ENCODE measurements at regions not wholly inside any gene's neighbourhood (a gene's known extent, or its start where the extent isn't known, plus 50 kb on each side); places are given as distances from the start of the nearest gene placed in this dataset.
"Not testable (repeated sequence)": the region's sequence is repeated elsewhere in the genome, so short reads cannot be mapped to it uniquely, and the experiment has no call there.

DNA sequence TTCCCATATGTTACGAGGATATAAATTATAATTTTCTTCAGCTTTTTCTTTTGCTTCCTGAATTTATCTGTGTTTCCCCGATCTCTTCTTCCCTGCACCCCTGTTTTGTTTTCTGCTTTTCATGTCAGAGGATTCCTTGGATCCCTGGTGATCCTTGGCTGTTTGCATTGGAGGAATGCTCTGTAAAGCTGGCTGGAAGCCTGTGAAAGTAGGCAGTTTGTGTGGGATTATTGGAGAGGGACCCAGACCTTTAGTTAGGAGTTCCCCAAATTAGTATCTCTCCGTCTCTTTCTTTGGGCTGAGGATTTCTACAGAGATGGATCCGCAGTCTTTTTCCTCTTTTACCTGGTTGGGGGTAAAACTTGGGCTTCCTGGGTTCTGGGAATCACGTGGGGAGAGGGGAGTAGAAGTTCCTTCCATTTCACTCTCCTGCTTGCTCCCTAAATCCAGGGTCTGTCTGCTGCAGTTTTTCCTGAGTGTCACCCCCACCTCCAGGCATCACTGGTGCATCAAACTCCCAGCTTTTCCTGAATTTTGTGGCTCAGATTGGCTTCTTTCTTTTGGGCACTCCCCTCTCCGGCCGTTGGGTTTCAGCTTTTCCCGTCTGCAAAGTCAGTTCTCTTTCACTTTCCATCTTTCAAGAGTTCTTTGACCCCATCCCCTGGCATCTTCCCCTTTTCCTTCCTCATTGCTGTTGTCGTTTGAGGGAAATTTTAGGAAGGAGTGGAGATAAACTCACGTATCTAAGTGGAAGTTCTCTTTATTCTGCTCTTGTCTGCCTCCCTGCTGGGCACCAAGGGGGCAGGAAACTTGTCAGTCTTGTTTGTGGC lies 79.1 kb upstream of the ALX4 start:
- DNase-seq: no peak

DNA sequence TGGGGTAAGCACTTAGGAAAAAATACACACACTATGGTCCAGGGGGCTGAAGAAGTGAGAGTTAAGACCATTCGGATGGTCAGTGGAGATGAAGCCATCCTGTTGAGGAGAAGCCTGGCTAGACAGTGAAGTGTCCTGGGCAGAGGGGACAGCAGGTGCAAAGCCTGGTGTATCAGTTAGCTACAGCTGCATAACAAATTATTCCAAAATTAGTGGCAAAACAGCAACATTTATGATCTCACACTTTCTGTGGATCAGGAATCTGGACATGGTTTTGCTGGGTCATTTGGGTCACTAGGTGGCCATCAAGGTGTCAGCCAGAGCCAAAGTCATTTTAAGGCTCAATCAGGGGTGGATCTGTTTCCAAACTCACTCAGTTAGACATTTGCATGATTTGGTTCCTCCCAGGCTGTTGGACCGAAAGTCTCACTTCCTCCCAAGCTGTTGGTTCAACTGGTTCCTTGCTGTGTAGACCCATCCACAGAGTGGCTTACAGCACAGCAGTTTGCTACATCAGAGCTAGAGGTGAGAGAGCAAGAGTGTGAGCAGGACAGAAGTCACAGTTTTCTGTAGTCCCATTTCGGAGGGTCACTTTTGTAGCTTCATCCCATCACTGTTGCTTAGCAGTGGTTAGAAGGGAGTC lies 80.1 kb upstream of the ALX4 start:
- no peak for DNase-seq

DNA sequence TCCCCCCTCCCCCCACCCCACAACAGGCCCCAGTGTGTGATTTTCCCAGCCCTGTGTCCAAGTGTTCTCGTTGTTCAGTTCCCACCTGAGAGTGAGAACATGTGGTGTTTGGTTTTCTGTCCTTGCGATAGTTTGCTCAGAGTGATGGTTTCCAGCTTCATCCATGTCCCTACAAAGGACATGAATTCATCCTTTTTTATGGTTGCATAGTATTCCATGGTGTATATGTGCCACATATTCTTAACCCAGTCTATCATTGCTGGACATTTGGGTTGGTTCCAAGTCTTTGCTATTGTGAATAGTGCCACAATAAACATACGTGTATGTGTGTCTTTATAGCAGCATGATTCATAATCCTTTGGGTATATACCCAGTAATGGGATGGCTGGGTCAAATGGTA lies 81.1 kb upstream of the ALX4 start:
- not testable (repeated sequence) for DNase-seq

DNA sequence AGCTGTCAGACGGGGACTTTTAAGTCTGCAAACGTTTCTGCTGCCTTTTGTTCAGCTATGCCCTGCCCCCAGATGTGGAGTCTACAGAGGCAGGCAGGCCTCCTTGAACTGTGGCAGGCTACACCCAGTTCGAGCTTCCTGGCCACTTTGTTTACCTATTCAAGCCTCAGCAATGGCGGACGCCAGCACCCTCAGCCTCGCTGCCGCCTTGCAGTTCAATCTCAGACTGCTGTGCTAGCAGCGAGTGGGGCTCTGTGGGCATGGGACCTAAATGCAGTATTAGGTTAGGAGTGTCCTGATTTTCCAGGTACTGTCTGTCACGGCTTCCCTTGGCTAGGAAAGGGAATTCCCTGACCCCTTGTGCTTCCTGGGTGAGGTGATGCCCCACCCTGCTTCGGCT lies 86.8 kb upstream of the ALX4 start:
- DNase-seq: not testable (repeated sequence)

GRCh38 chr11:44397586-44398178 lies 87.7 kb upstream of the ALX4 start:
- DNase-seq: no peak

- DNase-seq: no peak
Observed at GRCh38 chr11:44398266-44399030, 88.5 kb upstream of the ALX4 start.

DNA sequence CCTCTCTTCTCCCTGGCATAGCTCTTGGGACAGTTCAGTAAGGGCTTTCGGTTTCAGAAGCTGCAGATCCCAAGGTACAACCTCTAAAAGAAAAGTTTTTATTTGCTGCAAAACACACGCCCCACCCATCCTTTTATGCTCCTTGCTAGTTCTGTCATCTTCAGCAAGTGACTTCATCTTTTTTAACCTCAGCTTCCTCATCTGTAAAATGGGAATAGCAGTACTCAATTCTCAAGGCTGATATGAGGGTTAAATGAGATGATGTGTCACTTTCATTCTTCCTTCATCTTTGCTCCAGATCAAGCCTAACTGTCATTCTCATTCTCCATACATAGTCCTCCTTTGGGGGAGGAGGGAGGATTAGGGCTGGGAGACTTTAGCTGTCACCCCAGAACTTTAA lies 90.0 kb upstream of the ALX4 start:
- no peak for DNase-seq

DNA sequence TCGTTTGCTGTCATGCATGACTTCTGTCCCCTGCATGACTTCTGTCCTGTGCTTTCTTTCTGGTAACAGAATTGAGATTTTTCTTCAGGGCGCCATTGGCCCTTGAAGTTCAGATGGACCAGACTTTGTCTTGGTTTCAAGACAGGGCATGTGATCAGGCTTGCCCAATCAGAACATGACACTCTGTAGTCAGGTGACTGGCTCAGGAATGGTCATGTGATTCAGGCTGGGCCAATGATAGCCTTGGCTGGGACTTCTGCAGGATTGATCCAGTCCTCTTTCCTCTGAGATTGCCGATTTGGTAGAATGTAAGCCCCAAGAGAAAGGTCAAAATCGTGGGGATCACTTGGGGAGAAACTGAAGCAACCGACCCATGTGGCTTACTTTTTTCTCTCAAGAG lies 90.5 kb upstream of the ALX4 start:
- no peak for DNase-seq

DNA sequence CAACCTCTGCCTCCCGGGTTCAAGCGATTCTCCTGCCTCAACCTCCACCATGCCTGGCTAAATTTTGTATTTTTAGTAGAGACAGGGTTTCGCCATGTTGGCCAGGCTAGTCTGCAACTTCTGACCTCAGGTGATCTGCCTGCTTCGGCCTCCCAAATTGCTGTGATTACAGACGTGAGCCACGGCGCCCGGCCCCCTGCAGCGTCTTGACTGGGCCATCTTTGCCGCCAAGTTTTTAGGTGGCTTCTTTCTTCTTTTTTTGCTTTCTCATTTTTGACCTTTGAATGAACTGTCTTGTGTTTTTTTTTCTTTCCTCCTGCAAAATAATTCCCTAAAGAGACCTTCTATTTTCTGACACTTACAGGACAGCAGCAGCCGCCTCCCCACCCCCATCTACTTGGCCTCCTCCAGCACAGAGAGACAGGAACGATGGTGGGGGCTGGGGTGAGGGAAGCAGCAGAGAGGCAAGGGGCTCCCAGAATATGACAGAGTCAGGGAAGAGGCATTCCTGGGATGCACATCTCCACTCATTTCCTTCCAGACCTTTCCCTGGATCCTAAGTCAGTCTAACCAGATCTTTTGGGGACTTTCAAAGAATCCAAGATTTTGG lies 92.6 kb upstream of the ALX4 start:
- DNase-seq: no peak

GRCh38 chr11:44403176-44403575 lies 93.2 kb upstream of the ALX4 start:
- DNase-seq: no peak

GRCh38 chr11:44403587-44404273 lies 93.8 kb upstream of the ALX4 start:
- DNase-seq: no peak

- DNase-seq: no peak
Observed at GRCh38 chr11:44404301-44404700, 94.4 kb upstream of the ALX4 start.

- DNase-seq: no peak
Observed at GRCh38 chr11:44404736-44405395, 94.9 kb upstream of the ALX4 start.

DNA sequence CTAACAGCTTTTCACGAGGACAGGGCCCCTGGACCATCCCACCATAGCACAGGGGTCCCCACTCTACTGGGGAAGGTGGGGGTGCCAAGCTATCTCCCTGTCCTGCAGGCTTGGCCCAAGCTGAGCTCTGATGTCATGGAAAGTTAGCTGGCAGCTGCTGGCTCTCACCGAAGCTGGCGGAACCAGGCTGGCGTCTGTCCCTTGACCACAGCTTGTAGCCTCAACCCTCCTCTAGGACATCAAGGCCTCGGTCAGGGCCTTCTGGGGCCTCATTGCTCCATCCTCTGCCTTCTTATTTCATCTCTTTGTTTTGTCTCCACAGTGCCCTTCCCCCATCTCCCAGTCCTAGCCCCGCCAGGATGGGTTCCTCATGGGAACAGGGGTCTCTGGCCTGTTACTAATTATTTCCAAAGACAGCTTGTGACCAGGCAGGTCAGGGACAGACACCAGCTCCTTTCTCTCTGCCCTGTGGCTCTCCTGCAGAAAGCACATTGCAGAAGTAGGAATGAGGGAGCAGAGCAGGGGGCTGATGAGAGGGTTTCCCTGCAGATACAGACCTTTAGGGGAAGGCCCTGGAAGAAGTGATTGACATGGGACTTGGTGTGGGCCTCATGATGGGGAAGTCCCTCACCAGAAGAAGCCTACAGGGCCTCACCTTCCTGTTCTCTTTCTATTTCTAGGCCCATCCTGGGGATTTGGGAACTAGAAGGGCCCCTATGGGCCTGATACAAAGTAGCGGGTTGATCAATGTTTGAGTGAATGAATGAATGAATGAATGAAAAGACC lies 97.5 kb upstream of the ALX4 start:
- no peak for DNase-seq

DNA sequence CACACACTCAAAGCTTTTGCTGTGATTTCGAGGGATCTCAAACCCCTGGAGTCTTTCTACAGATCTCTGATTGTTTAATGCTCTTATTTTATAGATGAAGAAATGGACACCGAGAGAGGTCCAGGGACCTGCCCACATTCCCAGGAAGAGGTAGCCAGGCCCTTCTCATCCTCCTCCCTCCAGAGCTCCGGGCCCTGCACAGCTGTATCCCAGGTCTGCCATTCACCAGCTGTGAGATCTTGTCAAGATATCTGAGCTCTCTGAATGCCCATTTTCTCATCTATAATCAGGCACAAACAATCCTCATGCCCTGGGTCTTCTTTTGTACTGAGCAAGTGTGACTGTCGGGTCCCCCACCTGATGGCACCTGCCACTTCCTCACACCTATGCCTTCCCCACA lies 98.2 kb upstream of the ALX4 start:
- DNase-seq: no peak

DNA sequence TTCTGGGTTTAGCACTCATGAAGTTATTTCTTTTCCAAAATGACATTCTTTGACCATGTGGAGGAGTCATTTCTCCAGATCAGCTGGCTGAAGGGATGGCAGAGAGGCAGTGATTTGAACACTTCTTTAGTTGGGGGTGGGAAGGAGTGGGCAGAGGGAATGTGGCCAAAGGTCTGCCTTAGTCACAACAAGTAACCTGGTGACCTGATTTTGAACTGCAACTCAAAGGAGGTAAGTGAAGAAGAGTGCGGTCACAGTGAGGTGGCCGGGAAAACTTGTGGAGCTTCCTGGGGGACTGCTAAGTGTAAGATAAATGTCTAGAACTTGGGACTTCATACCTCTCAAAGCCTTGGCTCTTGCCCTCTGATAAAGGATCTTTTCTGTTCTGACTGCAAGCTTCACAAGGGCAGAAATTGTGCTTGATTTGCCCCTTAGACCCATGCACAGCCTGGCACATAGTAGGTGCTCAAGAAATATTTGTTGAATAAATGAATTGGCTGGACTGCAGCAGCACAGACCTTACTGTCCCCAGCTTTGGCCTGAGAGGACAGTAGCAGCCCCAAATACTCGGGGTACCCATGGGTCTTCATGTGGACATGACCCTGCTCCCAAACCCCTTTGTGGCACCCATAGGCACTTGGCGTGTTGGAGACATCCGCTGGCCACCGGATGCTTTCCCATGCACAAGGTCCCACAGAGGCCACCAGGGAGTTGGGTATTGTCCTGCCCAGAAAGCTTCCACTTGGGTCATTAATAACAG lies 99.0 kb upstream of the ALX4 start:
- DNase-seq: no peak

GRCh38 chr11:44409558-44410236 lies 99.8 kb upstream of the ALX4 start:
- DNase-seq: no peak

DNA sequence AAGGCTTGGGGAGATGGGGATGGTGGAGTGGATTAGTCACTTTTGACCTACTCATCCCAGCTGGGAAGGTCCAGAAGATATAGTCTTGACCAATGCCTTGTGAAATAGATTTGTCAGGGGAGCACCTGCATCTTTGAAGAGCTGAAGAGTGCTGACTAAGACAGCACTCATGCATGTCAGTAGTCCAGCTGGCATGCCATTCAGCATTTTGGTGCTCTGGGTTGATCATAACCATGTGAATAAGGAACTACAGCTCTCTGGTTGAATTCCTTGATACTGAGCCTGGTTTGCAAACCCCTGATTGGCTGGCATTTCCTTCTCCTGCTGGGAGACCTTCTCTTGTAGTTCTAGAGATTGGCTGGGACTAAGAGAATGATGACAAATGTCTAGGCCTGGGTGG lies 106.8 kb upstream of the ALX4 start:
- DNase-seq: no peak

- DNase-seq: no peak
Observed at GRCh38 chr11:44417731-44418455, 108.0 kb upstream of the ALX4 start.
